COLO668 (cell line): ENCODE measurements at regions not wholly inside any gene's neighbourhood (a gene's known extent, or its start where the extent isn't known, plus 50 kb on each side); places are given as distances from the start of the nearest gene placed in this dataset.

Experiments
- DNase-seq: peaks from one replicate; lab custom pipeline; 2025; ENCODE audit not compliant: unreplicated experiment; lab: John Stamatoyannopoulos, UW

DNA sequence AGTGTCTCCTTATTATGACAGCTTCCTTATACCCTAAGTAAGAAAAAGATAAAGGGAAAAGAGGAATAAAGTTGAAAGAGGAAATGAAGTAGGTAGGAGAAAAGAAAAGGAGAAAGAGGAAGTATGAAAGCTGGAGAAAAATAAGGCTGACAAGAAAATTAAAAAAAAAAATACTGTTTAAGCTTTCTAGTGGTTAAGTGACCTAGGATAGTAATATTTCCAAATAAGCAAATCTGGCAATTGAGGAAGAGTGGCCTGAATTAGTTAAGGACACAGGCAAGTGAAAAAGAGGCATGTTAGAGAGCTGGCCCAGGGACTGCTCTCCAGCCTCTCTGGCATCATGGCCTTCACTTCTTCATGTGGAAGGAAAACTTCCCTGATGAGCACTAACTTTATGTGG, 76.5 kb upstream of the ADGRF1 start:
- DNase-seq = no peak

GRCh38 chr6:47117314-47117713, 75.2 kb upstream of the ADGRF1 start:
- DNase-seq = no peak

GRCh38 chr6:47116606-47117005, 74.5 kb upstream of the ADGRF1 start:
- no peak for DNase-seq

DNA sequence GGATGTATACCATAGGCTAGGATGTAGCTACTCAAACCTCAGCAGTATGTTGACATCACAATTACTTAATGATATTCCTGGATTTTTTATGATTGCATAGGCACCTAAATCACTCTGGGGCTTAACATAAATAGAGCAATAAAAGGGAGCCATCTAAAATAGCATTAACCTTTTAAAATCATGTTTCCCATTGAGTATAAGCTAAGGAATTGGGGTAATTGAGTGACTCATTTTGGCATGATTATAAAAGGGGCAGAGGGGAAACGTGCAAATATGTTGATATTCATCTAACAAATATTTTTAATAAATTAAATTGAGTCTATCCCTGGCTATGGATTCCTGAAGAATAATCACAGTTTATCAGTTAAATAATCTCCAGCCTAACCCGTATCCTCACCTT, 74.0 kb upstream of the ADGRF1 start:
- no peak for DNase-seq

- no peak for DNase-seq
Observed at GRCh38 chr6:47114460-47114859, 72.3 kb upstream of the ADGRF1 start.

DNA sequence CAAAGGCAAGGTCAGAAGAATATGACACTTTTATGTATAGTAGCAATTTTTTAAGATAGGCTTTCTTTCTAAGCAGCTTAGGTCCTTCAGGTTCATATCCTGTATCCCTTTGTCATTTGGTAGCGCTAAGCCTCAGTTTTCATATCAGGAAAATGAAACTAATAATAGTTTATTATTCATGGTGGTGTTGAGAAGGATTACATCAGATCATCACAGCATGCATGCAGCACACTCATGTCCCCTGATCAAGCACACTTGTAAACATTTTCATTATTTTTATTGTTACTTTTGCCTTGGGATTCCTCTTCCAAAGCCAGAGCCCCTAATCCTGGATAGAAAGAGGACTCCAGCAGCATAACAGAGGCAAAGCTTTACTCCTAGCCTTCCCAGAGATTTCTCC, 70.2 kb upstream of the ADGRF1 start:
- no peak for DNase-seq

GRCh38 chr6:47111685-47112084, 69.6 kb upstream of the ADGRF1 start:
- no peak for DNase-seq

DNA sequence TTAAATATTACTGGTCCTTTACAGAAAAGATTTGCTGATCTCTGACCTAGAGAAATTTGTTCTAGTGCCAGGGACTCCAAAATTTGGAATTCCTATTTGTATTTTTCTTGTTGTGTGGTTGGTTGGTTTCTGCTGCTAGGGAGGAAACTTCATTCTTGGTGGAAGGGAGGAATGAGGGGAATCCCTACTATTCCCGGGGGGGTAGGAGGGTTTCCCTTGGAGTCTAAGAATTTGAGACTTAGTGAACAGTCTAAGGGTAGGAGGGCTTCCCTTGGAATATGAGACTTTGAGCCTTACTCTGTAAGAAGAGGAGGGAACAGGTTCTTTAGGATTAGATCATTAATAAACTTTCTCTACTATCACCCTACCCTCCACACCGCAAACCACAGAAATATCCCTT, 67.1 kb upstream of the ADGRF1 start:
- no peak for DNase-seq

DNA sequence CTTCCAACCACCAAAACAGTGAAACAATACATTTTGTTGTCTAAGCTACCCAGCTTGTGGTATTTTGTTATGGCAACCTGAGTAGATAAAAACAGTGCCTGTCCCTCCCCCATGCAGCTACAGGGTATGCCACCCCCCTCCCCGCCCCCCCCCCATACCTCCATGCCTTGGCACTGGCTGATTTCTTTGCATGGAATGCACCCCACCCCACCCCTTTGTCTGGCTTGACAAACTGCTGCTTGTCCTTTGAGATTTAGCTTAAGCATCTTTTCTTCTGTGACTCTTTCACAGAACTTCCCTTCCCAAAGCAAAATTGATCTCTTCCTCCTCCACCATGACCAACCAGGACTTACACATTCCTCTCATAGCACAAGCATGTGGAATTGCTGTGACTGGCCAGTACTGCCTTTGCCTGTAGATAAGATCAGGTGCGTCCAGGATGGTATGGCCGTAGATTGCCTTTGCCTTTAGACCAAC, 64.6 kb upstream of the ADGRF1 start:
- no peak for DNase-seq

DNA sequence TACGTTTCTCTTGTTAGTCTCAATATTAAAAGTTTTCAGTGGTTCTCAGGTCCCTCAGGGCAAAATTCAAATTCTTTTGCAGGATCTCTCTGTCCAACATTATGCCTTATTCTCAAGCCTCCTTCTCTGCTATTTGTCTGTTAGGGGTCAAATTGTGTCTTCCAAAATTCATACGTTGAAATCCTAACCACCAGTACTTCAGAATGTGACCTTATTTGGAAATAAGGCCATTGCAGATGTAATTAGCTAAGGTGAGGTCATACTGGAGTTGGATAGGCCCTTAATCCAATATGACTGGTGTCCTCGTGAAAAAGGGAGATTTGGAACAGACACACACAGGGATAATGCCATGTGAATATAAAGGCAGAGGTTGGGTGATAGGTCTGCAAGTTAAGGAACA, 64.1 kb upstream of the ADGRF1 start:
- DNase-seq = no peak

- no peak for DNase-seq
Observed at GRCh38 chr6:47105469-47106178, 63.5 kb upstream of the ADGRF1 start.

DNA sequence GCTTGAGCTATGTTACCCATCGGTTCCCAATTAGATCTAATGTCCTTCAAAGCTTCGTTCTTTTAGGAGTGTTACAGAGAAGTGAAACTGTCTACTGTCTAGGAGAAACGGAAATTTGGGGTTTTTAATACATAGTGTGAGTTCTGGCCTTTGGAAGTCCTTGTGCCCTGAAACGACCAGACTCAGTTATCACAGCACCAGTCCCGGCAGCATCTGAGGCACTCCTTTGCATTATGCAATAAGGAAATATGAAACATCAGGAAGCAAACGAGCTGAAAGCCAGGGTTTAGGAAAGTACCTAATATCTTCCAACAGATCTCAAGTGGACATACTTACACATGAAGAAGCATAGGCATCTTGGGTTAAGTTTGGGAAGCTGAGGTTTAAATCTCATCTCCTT, 61.8 kb upstream of the ADGRF1 start:
- no peak for DNase-seq

DNA sequence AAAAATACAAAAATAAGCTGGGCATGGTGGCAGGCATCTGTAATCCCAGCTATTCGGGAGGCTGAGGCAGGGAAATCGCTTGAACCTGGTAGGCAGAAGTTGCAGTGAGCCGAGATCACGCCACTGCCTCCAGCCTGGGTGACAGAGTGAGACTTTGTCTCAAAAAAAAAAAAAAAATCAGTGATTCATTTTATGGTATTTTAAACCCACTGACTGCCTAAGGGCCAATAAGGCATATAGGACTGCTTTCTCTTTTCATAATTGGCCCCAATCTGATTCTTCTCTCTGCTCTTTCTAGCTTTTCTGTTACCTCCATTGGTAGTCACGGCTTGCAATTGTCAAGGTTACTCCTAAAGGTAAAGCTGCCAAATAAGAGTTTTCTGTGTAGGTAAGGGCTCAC, 60.2 kb upstream of the ADGRF1 start:
- no peak for DNase-seq

DNA sequence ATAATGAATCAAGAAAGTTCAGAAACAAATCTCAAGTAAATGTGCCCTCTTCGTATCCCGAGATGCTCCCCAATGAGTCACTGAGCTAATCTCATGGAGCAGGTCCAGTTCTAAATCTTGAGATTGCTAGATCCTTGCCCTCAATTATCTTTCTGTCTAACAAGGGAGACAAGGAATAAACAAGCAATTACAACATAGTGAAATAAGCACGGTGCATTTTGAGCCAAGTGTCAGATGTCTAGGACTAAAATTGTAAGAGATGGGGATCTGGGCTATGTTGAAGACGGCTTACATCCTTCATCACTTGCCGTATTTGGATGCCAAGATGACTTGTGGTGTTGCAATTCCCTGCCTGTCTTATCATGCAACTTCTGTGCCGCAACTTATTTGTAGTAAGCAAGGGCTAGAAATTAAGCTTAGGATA, 56.5 kb upstream of the ADGRF1 start:
- no peak for DNase-seq

GRCh38 chr6:47097092-47097945, 55.2 kb upstream of the ADGRF1 start:
- DNase-seq = peak; percentile 62

- DNase-seq = no peak
Observed at GRCh38 chr6:47096211-47096895, 54.2 kb upstream of the ADGRF1 start.

DNA sequence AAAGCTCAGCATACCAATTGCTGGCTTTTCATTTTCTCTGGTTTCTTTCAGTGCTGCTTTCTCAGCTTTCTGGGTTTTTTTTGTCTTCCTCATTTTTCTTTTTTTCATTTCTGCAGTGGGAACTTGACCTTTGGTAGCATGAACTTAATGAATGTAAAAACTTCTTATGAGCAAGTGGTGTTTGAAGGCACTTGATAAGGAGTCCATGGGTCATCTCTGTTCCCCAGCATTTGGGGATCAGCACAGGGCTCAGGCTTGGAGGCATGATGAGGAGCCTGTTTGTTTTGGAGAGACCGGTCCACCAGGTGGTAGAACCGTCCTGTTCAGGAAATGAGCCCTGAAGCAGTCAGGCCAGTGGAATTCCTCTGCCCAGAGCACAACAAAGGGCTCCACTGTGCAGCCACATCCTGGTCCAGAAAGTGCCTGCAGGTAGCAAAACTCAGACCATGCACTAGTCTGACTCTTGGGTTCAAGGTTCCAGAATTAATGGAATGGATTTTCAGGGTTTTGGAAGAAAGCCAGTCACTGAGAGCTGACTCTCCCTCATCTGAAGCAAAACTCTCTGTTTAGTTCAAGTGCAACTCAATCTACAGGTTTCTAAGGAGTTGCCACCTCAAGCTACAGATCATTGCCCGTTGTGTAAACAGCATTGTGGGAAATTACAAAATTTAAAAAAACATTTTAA, 52.3 kb upstream of the ADGRF1 start:
- peak; percentile 4 for DNase-seq

GRCh38 chr6:47093169-47093568, 51.0 kb upstream of the ADGRF1 start:
- DNase-seq = no peak

DNA sequence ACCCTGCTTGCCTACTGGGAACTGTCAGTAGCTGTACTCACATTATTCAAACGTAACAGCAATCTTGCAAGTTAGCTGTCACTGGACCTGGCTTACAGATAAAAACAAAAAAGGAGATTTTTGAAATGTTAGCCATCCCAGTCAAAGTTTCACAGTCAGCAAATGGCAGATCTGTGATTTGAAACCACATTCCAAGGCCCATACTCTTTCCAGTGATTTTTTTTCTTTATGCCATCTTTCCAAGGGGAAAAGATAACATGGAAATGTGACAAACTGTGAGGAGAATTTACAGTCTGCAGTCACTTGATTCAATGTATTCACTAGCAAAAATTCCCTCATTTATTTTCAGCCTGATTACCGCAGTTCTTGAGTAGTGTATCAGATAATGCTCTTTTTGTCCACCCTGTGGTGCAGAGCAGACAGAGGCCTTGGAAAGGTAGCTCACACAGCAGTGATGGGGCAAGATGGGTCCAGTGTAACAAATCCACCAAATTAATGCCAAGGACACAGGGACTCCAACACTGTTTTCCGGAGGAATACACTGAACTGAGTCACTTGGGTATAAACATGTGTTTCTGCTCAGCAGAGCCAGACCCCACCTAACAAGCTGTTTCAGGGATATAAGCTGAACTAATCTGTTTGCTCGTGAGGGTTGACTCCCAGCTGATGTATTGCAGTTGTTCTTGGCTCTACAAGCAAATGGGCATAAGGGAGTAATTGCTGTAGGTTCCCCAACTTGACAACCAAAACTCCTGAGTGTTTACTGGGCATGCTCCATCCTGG, 49.9 kb upstream of the ADGRF1 start:
- no peak for DNase-seq
